Uterus (tissue), 3 donors: ENCODE measurements at regions not wholly inside any gene's neighbourhood (a gene's known extent, or its start where the extent isn't known, plus 50 kb on each side); places are given as distances from the start of the nearest gene placed in this dataset.

Experiments
- DNase-seq, 2 donors: peaks; one replicate each; pipeline ENCODE4 v3.0.0-alpha.2; 2019 to 2020
- H3K27ac ChIP-seq, 2 donors: fragments of 200-600 bp; sonication (generic); 1 replicate in 1 of 2; 2 replicates in 1 of 2; pipeline ENCODE4 v1.5.1; 2016 to 2018
- H3K27me3 ChIP-seq, 2 donors: fragments of 200-600 bp; sonication (generic); one replicate each; pipeline ENCODE4 v1.5.1; 2018 to 2019; ENCODE audit warnings: control low read depth in 1 of 2
- H3K36me3 ChIP-seq, 2 donors: fragments of 200-600 bp; sonication (generic); one replicate each; pipeline ENCODE4 v1.5.1; 2019; ENCODE audit warnings: control low read depth in 1 of 2
- H3K4me1 ChIP-seq, 2 donors: fragments of 200-600 bp; sonication (generic); one replicate each; pipeline ENCODE4 v1.5.1; 2018 to 2019; ENCODE audit warnings: control low read depth in 1 of 2
- H3K4me3 ChIP-seq, 2 donors: fragments of 200-600 bp; sonication (generic); 1 replicate in 1 of 2; 2 replicates in 1 of 2; pipeline ENCODE4 v1.5.1; 2018 to 2019; ENCODE audit warnings: mild to moderate bottlenecking in 1 of 2
- H3K9me3 ChIP-seq, 2 donors: fragments of 200-600 bp; sonication (generic); one replicate each; pipeline ENCODE4 v1.5.1; 2019; ENCODE audit warnings: control low read depth in 1 of 2
- CTCF ChIP-seq, 4 experiments: fragments of 200-600 bp in 2 of 4; fragments of 450-650 bp in 2 of 4; sonication (generic) in 2 of 4; IDR thresholded peaks; one replicate each; pipeline ENCODE4 v1.5.1; 2016 to 2019; ENCODE audit warnings: antibody characterized with exemption in 4 of 4, mild to moderate bottlenecking in 2 of 4, moderate library complexity in 1 of 4
- POLR2A ChIP-seq, 2 donors: fragments of 450-650 bp; IDR thresholded peaks; one replicate each; pipeline ENCODE4 v1.6.1; 2016; ENCODE audit warnings: antibody characterized with exemption in 2 of 2, mild to moderate bottlenecking in 1 of 2, moderate library complexity in 1 of 2
- intact Hi-C: fragments of 100-400 bp; cut with DNase I; formaldehyde crosslinking; loops from one replicate; pipeline ENCODE4 v1.15.1; 2023; ENCODE audit warnings: low total_unique reads
- donor health status: DM: yes; HTN: yes; CAD: no.

GRCh38 chr5:20476016-20476415 is 488.0 kb upstream of the CDH18 start:
- no peak overlapping the region for H3K4me3 ChIP-seq
- H3K9me3 ChIP-seq = no peaks in the 10 kb centered on the region
- H3K4me1 ChIP-seq = no peaks in the 10 kb centered on the region
- H3K27ac ChIP-seq = no peak overlapping the region
- no peak for DNase-seq
- H3K36me3 ChIP-seq = no peaks in the 10 kb centered on the region
- H3K27me3 ChIP-seq = no peaks in the 10 kb centered on the region
- intact Hi-C loops = no loop called here
- TF ChIP-seq POLR2A (IDR thresholded peaks at IDR 0.05) (no peak), CTCF (IDR thresholded peaks at IDR 0.05) (no peak)

DNA sequence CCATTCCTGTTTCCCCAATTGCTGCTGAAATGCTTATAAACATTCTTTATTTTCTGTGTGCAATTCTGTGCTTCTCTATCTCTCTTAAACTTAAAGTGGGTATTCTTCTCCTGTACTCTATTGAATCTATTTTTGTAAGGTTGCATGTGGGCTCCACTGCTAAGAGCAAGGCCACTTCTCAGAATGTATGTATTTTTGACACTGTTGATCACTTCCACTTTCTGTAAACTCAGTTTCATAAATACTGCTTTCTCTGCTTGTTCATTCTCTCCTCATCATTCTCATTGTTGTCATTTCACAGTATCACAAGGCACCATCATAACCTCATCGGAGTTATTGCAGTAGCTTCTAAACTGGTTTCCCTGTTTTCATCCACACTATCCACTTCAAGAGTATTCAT is 483.0 kb upstream of the CDH18 start:
- H3K27me3 ChIP-seq = no peaks in the 10 kb centered on the region
- H3K27ac ChIP-seq = no peak overlapping the region
- TF ChIP-seq CTCF (IDR thresholded peaks at IDR 0.05) (no peak), POLR2A (IDR thresholded peaks at IDR 0.05) (no peak)
- DNase-seq = no peak
- intact Hi-C loops = no loop called here
- no peaks in the 10 kb centered on the region for H3K36me3 ChIP-seq
- H3K9me3 ChIP-seq = no peaks in the 10 kb centered on the region
- H3K4me3 ChIP-seq = no peak overlapping the region
- H3K4me1 ChIP-seq = no peaks in the 10 kb centered on the region

GRCh38 chr5:20469792-20470191 is 481.8 kb upstream of the CDH18 start:
- no peaks in the 10 kb centered on the region for H3K4me1 ChIP-seq
- H3K27me3 ChIP-seq = no peaks in the 10 kb centered on the region
- intact Hi-C loops = no loop called here
- TF ChIP-seq POLR2A (IDR thresholded peaks at IDR 0.05) (no peak), CTCF (IDR thresholded peaks at IDR 0.05) (no peak)
- no peak overlapping the region for H3K4me3 ChIP-seq
- no peak for DNase-seq
- H3K9me3 ChIP-seq = no peaks in the 10 kb centered on the region
- no peak overlapping the region for H3K27ac ChIP-seq
- H3K36me3 ChIP-seq = no peaks in the 10 kb centered on the region

- H3K27ac ChIP-seq = no peak overlapping the region
These were observed 481.4 kb upstream of the CDH18 start for GRCh38 chr5:20469390-20469789.

DNA sequence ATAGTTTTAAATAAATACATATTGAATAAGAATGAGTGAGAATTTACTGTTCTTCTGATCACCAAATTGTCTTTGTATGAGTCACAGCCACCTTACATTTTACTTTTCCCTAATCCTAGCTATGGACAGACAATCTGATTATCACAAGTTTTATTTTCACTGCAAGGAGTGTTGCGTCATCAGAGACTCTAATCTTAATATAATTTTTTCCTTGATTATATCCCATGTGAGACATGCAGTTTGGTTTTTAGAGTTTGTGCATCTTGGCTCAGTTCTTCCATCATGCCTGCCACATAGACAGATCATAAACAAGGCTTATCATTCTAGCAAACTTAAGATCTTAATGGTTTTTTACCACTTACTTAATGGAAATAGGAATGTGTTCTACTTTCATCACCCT is 478.5 kb upstream of the CDH18 start:
- Histone ChIP-seq H3K9me3 (no peaks in the 10 kb centered on the region), H3K27ac (no peak overlapping the region), H3K4me1 (no peaks in the 10 kb centered on the region), H3K4me3 (no peak overlapping the region), H3K27me3 (no peaks in the 10 kb centered on the region), H3K36me3 (no peaks in the 10 kb centered on the region)
- intact Hi-C loops = no loop called here
- TF ChIP-seq POLR2A (IDR thresholded peaks at IDR 0.05) = no peak
- DNase-seq = no peak

More at GRCh38 chr5:20469390-20469789, 481.4 kb upstream of the CDH18 start:
- no peaks in the 10 kb centered on the region for H3K4me1 ChIP-seq
- TF ChIP-seq POLR2A (IDR thresholded peaks at IDR 0.05) (no peak), CTCF (IDR thresholded peaks at IDR 0.05) (no peak)
- no peak overlapping the region for H3K4me3 ChIP-seq
- DNase-seq = no peak
- no peaks in the 10 kb centered on the region for H3K9me3 ChIP-seq
- no peaks in the 10 kb centered on the region for H3K36me3 ChIP-seq
- intact Hi-C loops = no loop called here
- H3K27me3 ChIP-seq = no peaks in the 10 kb centered on the region

DNA sequence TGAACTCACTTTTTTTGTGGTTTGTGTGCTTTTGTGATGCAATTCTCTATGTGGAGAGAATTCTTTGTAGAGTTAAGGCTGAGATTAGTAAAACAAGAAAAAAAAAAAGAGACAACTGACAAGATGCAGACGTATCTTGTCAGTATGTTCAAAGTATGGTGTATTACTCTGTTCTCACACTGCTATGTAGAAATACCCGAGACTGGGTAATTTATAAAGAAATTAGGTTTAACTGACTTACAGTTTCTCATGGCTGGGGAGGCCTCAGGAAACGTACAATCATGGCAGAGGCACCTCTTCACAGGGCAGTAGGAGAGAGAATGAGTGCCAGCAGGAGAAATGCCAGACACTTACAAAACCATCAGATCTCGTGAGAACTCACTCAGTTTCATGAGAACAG is 475.2 kb upstream of the CDH18 start:
- Histone ChIP-seq H3K36me3 (no peaks in the 10 kb centered on the region), H3K27ac (no peak overlapping the region), H3K4me3 (no peak overlapping the region), H3K9me3 (no peaks in the 10 kb centered on the region), H3K27me3 (no peaks in the 10 kb centered on the region), H3K4me1 (no peaks in the 10 kb centered on the region)
- TF ChIP-seq CTCF (IDR thresholded peaks at IDR 0.05) = no peak
- TF ChIP-seq POLR2A (IDR thresholded peaks at IDR 0.05) = no peak
- no peak for DNase-seq
- intact Hi-C loops = no loop called here
